Lower leg skin (tissue), 4 donors: ENCODE measurements at regions not wholly inside any gene's neighbourhood (a gene's known extent, or its start where the extent isn't known, plus 50 kb on each side); places are given as distances from the start of the nearest gene placed in this dataset.
A peak's percentile ranks its signal among the peaks of the same experiment; 100 is the strongest.

Experiments
- DNase-seq, 2 donors: peaks; one replicate each; pipeline ENCODE4 v3.0.0-alpha.2; 2019; ENCODE audit warnings: low spot score in 2 of 2
- H3K4me3 ChIP-seq: fragments of 200-600 bp; sonication (generic); 2 replicates; pipeline ENCODE4 v1.5.1; 2017; ENCODE audit warnings: mild to moderate bottlenecking, low read depth; ENCODE audit not compliant: poor library complexity, severe bottlenecking
- CTCF ChIP-seq, 3 donors: fragments of 450-650 bp; IDR thresholded peaks; one replicate each; pipeline ENCODE4 v1.5.1; 2016; ENCODE audit warnings: antibody characterized with exemption in 3 of 3, mild to moderate bottlenecking in 3 of 3, moderate library complexity in 2 of 3
- POLR2A ChIP-seq, 2 donors: fragments of 450-650 bp; IDR thresholded peaks; one replicate each; pipeline ENCODE4 v1.6.1; 2016 to 2017; ENCODE audit warnings: antibody characterized with exemption in 2 of 2, mild to moderate bottlenecking in 1 of 2, moderate library complexity in 1 of 2
- WGBS, 2 donors: methylation state at CpG; one replicate each; pipeline ENCODE4 v1.1.5; 2018; 5-methylcytosine and 5-hydroxymethylcytosine counted together
- intact Hi-C: fragments of 100-400 bp; cut with DNase I; formaldehyde crosslinking; loops from one replicate; pipeline ENCODE4 v1.15.0; 2023; ENCODE audit warnings: low total_unique reads

GRCh38 chr19:29105629-29106292 lies 107.2 kb downstream of the UQCRFS1 start:
- intact Hi-C loops: no loop called here
- 58 to 60% methylated on average over 11 of the region's 11 CpGs for WGBS, 2 donors
- no peak overlapping the region for H3K4me3 ChIP-seq
- no peak for TF ChIP-seq POLR2A (IDR thresholded peaks at IDR 0.05)
- TF ChIP-seq CTCF (IDR thresholded peaks at IDR 0.05): no peak
- no peak for DNase-seq

- intact Hi-C loops: no loop called here
- 86 to 88% methylated on average over 10 of the region's 10 CpGs for WGBS, 2 donors
- TF ChIP-seq CTCF (IDR thresholded peaks at IDR 0.05): no peak
- TF ChIP-seq POLR2A (IDR thresholded peaks at IDR 0.05): no peak
- no peak overlapping the region for H3K4me3 ChIP-seq
- DNase-seq: no peak
Observed at GRCh38 chr19:29104605-29105241, 108.2 kb downstream of the UQCRFS1 start.

GRCh38 chr19:29098863-29099481 lies 114.0 kb downstream of the UQCRFS1 start:
- intact Hi-C loops: no loop called here
- no peak for TF ChIP-seq POLR2A (IDR thresholded peaks at IDR 0.05)
- no peak for TF ChIP-seq CTCF (IDR thresholded peaks at IDR 0.05)
- H3K4me3 ChIP-seq: no peak overlapping the region
- DNase-seq: peak; percentile 81 to 94
- WGBS, 2 donors: 27 to 50% methylated on average over 8 to 10 of the region's 10 CpGs

GRCh38 chr19:29098091-29098490 lies 114.9 kb downstream of the UQCRFS1 start:
- DNase-seq: peak in 1 of 2 donors; percentile 26
- TF ChIP-seq CTCF (IDR thresholded peaks at IDR 0.05) (no peak), POLR2A (IDR thresholded peaks at IDR 0.05) (no peak)
- H3K4me3 ChIP-seq: no peak overlapping the region
- intact Hi-C loops: no loop called here
- 30 to 40% methylated on average over 8 of the region's 8 CpGs for WGBS, 2 donors

GRCh38 chr19:29096896-29097295 lies 116.1 kb downstream of the UQCRFS1 start:
- intact Hi-C loops: no loop called here
- WGBS, 2 donors: 40 to 51% methylated on average over 2 of the region's 2 CpGs
- DNase-seq: no peak
- no peak overlapping the region for H3K4me3 ChIP-seq
- no peak for TF ChIP-seq POLR2A (IDR thresholded peaks at IDR 0.05)
- no peak for TF ChIP-seq CTCF (IDR thresholded peaks at IDR 0.05)
